Medulla oblongata (tissue), 1 donor: ENCODE measurements at regions not wholly inside any gene's neighbourhood (a gene's known extent, or its start where the extent isn't known, plus 50 kb on each side); places are given as distances from the start of the nearest gene placed in this dataset.

Experiments
- DNase-seq: peaks from one replicate; pipeline ENCODE4 v3.0.0-alpha.2; 2015; ENCODE audit errors: extremely low spot score

DNA sequence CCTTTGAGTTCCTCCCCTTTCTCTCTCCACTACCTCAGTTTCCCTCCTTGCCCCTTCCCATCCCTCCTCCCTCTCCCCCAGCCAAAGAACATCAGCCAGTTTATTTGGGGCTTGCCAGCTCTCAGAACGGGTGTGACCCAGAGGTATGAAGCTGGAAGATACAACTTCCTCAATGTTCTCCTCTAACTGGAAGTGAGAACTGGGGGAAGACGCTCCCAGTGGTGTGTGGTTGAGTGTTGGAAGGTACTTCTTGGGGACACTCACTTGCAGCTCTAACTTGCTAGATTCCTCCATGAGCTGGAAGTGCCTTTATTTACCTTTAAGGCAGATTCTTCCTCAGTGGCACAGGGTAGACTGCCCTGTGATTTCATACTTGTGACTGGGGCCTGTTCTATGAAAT, 110.5 kb upstream of the HABP2 start:
- DNase-seq, result peak; percentile 25

DNA sequence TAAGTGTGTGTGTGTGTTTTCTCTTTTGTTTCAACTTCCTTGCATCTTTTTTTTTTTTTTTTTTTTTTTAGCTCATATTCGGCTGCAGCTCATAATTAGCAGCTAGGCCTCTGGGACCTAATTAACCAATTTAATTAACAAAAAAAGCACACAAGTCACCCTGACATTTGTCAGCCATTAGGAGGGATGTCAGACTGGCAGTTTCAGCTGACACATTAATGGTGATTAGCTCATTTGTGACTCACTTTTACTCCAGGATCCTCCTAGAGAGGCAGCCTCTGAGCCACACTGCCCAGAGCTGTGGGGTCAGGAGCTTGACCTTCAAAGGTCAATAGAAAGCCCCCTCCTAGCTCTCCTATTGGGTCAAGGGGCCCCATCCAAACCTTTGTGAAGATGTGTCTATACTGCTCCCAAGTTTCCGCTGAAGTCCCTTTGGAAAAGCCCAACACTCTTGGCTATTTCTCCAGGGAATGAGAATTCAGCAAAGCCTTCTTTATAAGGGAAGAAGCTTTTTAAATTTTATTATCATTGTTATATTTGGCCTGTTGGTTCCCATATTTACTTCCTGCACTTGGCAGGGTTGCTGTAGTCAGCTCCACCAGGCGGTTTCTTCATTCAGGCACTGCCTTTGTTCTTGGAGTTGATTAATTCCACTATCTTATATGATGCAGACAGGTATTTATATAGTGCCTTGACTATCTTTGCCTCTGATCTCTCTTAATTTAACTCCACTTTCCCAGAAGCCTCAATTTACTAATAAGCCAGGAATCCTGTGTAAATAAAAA, 109.5 kb upstream of the HABP2 start:
- no peak for DNase-seq

DNA sequence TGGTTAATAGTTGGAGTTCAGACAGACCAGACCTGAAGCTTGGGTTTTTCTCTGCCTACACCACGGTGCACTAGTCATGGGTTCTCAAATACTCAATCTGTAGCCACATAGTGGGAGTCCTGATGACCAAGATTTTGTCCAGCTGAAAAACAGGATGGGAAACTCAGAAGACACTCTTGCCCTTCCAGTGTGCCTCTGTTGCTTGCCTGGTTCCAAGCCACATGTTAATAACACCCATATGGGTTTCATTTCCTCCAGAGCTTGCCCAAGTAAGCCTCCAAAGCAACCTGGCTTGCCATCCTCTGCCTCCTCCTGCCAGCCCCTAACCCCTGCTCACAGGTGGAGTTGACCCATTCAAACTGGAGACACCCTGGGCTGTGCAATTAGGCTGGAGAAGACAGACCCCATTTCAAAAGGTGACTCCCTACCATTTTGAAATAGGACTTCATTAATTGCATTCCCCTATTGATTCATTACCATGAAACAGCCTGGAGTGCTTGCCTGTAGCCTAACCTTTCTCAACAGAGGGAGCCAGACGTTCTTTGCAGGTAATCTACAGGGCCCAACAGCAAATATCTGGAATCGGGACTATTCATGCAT, 108.0 kb upstream of the HABP2 start:
- DNase-seq, result no peak

DNA sequence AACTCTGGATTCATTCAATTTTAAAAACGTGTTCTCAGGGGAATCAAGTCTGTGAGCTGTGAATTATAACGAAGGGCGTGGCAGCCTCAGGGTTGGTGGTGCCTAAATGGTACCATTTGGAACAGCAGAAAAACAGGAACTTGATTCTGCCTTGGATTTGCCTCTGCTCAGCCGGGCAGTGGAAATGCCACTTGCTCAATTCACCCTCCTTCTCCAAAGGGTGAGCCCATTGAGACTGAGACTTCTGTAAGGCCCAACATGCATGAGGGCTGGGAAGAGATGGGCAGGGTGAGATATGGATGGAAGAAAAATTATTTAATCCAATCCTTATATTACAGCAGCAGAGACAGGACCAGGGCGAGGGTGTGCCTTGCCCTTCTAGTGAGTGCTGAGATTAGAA, 107.1 kb upstream of the HABP2 start:
- DNase-seq, result no peak

DNA sequence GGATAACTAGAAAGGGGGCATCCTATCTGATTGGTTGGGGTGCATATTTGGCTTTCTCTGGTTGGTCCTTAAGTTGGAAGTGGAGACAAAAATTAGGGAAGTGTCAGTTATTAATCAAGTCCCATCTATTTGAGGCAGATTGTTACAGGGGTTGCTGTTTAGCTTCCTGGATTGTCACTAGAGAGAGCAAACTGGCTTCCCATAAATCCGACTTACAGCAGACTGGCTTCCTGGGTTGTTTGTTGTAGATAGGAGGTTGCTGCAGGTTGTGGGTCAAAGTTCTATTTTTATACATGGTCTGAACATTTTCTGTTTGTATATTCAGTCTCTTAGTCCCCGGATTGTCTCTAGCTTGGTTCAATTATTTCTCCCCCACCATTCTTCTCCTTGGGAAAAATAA, 106.1 kb upstream of the HABP2 start:
- DNase-seq, result no peak

DNA sequence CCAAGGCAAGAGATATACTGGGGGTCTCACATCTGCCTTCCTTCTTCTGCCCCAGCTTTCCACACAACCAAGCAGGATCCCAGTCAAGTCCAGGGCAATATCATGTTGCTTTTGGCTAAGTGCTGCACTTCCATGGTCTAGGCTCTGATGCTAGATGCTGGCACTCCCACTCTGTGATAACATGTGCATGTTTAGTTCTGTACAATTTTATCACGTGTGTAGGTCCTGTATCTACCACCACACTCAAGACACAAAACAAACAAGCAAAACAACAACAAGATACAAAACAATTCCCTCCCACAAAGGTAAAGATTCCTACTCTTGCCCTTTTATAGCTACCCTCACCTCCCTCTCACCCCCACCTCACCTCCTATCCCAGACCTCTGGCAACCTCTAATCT, 105.6 kb upstream of the HABP2 start:
- no peak for DNase-seq

DNA sequence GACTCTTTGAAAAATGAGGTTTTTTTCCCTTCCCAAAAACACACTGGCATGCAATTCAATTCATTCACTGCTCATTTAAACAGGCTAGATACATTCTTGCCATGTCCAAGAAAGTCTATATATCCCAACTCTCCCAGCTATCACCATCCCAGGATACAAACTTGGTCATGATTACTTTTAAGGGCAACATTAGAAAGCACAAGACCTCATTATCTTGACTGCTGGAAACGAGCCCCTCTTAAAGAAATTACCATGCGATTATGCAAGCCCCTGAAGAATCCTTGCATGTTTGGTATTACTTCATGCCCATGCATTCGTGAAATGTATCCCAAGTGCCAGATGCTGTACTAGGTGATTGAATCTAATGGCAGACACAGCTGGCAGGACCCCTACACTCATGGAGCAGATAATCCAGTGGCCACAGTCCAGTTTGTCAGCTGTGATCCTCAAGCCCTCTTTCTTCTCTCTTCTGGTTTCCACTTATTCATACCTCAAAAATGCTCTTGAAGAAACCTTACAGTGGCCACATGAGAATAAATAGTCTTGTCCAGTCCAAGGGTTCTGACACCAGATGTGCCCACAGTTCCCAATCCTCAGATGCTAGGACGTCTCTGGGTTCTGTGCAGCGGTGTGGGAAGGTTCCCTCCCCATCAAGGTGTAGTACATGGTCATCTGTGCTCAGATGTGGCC, 103.7 kb upstream of the HABP2 start:
- no peak for DNase-seq

DNA sequence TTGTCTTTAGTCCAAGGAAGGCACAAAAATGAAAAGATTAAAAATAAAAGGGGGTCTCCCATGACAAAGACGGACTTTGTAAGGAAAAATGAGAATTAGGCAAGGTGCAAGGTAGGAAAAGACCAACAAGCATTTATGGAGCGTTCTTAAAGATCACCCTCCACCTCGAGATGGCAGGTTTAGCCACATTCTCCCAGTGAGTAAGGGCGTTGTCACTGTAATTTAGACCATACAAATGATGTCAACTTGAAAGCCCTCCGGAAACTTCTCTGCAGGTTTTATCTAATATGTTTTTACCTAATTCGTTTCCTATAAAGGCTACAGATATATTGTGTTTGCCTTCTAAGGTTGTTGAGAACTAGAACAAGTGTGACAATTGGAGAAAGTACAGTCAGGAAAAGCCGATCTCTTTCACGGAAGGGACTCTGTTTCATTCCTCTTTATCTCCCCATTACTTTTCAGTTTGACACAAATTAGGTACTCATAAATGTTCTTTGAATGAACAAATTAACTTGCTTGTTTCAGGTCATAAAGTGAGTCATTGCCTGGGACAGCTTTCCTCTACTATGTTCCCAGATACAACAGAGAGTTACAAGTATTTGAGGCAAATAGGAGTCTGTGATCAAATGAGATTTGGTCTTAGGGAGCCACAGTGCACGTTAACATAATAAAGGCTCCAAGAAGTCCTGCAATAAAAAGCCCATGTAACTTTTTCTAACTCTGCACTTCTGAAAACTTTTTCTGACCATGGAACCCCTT, 102.6 kb upstream of the HABP2 start:
- no peak for DNase-seq

DNA sequence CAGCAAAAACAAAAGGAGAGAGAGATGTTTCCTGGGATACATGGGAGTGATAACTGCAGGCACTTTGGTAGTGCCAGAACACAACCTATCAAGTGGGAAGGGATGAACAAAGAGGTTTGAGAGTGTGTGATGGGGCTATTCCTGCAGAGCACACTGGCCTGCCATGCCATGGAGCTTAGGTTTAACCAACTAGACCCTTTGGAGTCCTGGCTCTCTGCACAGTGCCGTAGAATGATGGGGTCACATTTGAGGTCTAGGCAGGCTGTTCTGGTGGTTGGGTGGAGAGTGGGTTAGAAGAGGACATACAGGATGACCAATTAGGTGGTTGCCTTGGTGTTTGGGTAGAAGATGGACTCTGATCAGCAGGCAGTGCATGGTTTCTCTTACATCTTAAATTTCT, 101.9 kb upstream of the HABP2 start:
- DNase-seq, result no peak

DNA sequence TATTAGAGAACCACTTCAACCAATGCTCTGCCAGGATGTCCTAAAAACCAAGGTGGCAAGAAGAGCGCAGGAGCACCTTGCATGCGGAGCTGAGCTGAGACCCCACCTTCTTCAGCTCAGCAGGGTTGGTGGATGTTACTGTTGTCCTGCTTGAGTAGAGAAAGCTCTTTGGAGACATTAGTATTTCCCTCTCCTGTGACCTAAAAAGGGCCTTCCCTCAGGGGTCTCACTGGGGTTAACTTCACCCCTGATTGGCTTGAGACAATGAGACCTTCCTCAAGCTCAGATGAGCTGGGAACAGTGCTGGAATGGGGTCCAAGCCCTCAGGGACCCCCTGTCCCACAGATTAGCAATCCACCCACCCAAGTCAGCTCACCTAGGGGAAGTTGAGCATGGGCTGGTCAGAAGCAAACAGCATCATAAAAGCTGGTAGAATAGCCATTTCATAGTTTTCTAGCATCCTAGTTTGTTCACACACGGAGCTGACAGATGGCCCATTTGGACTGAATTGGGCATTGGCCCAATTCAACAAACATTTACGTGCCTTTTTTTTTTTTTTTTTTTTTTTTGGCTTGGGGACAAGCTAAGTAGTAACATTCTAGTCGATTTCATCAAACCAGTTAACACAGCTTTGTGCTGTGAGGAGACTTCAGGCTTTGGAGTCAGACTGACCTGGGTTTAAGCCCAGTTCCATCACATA, 100.6 kb upstream of the HABP2 start:
- DNase-seq, result no peak

DNA sequence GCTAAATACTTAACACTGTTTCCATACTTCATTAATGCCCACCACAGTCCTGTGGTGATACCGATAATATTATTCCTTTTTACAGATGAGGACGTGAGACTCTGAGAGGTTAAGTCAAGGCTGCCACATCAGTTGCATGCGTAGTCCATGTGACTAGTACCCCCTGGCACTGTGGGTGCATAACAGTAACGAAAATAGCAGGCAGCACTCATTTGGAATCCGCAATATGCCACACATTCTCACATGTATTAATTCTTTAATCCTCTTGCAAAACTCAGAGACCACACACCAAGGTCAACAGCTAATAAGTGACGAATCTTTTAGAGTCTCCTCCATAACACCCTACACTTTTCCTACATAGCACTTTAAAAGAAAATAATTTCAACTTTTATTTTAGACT, 99.5 kb upstream of the HABP2 start:
- no peak for DNase-seq

DNA sequence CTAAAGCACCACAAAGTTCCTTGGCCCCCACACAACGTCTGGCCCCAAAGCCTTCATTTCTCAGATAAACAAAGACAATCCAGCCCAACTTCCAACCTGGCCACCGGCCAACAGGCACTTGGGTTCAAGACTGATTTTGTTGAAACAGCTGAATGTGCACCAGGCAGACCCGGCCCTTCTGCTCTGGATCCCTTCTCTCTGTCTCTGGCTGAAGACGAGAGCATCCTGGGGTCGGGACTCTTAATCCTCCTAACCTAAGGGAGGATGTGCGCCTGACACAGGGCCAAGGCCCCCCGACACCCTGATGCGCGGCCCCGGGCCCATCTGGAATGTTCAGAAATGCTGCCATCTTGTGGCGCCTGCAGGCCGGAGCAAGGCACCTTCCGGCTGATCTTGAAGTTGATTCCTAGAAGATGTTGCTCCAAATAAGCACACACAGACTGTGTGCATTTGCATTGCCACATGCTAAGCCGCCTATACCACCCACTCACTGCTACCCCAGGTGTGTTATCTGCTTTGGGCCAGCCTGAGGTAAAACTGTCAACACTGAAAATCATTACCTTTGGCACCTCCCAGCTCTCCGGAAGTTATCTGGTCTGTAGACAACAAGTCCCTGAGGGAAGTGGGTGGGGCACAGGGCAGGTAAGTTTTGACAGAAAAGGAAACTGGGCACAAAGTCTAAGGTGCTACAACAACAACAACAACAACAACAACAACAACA, 98.4 kb upstream of the HABP2 start:
- peak; percentile 24 for DNase-seq

DNA sequence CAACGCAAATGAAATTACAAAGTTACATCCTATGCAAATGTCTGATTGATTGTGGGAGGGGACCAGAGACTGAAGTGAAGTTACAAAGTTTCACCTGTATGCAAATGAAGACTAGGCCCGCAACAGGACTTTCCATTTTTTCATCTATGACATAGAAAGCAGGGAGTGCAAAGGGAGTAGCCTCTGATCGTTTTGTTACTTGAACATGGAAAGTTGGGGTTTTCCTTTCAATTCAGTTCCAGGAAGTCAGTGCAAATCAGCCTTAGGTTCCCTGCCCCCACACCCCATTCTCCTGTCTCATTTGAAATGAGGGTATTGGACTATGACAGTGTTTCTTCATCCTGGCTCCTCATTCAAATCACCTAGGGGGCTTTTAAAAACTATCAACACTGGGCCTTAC, 96.9 kb upstream of the HABP2 start:
- no peak for DNase-seq

DNA sequence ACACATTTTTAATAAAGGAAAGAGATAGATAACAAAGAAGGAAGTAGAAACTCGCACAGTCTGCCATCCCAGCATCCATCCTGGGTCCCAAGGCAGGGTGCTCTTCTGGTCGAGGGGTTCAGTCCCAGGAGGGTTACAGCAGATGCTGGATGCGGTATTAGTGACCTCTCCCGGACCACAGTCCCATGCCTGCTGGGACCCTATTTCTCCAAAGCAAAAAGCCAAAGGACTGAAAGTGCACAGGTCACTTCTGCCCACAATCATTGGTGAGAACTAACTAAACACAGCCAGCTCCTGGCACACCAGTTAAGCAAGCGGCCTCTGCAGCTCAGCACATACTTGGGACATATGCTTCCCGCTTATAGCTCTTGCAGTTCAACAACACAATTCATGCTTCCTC, 96.1 kb upstream of the HABP2 start:
- DNase-seq, result no peak

DNA sequence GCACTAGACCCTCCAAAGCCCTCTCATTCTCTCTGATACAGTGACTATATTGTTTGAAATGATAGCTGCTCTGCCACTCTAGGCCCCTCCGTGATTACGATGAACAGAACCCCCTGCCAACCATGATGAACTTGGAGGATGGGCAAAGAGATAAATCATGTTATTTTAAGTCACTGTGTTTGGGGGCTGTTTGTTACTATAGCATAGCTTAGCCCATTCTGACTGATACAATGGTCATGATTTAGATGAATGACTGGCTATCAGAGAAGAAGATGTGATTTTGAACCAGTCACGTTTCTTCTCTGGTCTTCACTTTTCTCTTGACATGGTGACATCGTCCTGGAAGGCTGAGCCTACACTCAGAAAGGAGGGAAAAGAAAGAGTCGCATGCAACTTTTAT, 95.4 kb upstream of the HABP2 start:
- DNase-seq, result no peak

DNA sequence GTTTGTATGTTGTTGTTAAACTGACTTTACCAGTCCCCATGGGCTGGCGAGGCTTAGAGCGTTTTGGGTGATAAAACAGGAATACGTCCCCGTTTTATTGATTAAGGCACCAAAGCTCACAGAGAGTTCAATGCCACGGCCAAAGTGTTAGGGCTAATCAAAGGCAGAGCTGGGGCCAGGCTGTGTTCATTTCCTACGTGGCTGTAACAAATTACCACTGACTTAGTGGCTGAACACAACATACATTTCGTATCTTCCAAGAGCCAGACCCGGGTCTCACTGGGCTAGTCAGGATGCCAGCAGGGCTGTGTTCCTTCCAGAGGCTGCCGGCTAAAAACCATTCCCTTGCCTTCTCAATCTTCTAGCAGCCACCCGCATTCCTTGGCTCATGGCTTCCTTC, 94.4 kb upstream of the HABP2 start:
- DNase-seq, result no peak

DNA sequence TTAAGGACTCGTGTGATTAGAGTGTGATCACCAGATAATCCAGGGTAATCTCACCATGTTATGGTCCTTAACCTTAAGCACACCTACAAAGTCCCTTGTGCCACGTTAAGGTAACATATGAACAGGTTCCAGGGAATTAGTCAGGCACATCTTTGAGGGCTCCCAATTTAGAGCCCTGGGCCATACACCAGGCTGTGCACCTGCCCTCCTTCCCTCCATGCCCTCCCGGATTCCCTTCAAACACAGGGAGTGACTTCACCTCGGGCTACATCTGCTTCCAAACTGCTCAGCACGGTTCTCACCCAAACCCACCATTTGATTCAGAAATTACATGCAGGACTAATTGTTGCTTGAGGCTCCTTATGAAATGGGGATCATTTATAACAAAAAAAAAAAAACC, 93.9 kb upstream of the HABP2 start:
- DNase-seq, result no peak

DNA sequence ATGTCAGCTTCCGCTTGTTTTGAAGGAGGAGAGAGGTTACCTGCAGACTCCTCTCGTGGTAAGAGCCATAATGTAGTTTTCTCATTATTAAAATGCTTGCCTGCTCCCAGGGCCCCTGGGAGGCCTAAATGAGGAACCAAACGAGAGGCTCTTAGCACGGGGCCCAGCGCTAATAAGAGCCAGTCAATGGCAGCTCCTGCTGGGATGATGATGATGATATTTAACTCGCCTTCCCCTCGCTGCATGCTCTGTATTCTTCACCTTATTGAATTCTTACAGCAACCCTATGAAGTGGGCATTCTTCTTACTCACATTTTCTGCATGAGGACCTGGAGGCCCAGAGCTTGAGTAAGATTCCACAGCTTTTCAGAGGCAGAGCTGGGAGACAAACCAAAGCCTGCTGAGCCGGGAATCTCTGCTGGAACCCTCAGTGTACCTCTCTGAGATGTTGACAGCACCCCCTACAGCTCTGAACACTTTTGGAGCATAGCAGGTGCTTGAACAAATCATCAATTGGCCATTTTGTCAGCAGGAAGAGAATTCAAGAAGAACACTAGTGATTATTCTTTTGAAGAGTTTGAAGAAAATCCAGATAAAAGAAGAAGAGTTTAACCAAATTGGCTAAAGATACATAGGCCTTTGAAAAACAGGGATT, 93.1 kb upstream of the HABP2 start:
- DNase-seq, result no peak

DNA sequence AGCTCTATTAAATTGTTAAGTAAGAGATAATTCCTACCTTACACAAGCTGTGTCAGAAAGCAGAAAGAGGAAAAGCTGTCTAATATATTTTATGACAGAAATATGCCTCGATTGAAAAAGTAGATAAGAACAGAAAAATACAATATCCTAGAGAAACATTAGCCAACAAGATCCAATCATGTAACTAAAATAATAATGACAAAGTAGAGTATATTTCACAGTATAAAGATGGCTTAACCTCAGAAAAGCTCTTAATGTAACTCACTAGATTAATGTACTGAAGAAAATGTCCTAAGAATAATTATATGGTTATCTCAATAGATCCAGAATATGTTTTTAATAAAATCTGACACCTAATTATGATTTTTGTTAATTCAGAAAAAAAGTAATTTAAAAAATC, 89.8 kb upstream of the HABP2 start:
- no peak for DNase-seq

DNA sequence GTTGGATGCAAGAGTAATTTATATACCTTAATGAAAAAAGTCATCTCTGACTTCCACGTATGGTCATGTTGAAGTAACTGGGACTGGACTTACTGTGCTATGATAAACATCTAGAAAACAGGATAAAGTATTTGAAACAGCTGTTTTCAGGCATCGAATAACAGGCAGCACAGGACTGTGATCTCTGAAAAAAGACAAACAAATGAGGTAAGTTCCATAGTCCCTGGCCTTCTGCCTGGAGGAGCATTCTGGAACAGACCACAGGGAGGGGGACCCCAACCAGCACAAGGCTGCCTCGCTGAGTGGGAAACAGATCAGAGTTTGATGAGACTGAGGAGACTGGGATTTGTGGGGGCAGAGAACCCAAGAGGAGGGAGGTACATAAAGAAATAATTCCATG, 89.1 kb upstream of the HABP2 start:
- DNase-seq, result no peak

DNA sequence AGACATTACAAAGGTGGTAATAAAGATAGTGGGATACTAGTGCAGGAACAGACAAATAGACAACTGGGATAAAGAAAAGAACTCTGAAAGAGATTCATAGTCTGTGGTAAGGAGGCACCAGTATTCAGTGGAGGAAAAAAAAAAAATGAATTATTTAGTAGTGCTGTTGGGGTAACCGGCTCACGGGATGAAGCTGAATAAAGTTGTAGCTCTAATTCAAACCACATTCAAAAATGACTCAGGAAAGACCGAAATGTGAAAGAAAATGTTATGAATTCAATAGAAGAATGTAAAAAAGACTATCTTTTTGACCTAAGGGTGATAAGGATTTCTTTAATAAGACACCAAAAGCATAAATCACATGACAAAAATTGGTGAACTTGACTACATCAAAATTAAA, 83.1 kb upstream of the HABP2 start:
- DNase-seq, result no peak
